ENCODE measurements at regions not wholly inside any gene's neighbourhood (a gene's known extent, or its start where the extent isn't known, plus 50 kb on each side); places are given as distances from the start of the nearest gene placed in this dataset.

- no peak for DNase-seq (ENCODE audit: low read depth)
- no peak overlapping the region for H3K4me3 ChIP-seq (ENCODE audit: low read depth, low read length)
- no peak for TF ChIP-seq CTCF (IDR thresholded peaks at IDR 0.05; ENCODE audit: low read depth, low read length, missing control alignments)
Measured at GRCh38 chr11:111153194-111153593, 92.3 kb upstream of the POU2AF2 start.

GRCh38 chr11:111148953-111149352 is 96.6 kb upstream of the POU2AF2 start:
- DNase-seq (ENCODE audit: low read depth): no peak
- H3K4me3 ChIP-seq (ENCODE audit: low read depth, low read length): no peak overlapping the region
- TF ChIP-seq CTCF (IDR thresholded peaks at IDR 0.05; ENCODE audit: low read depth, low read length, missing control alignments): no peak

- H3K4me3 ChIP-seq (ENCODE audit: low read depth, low read length): no peak overlapping the region
- TF ChIP-seq CTCF (IDR thresholded peaks at IDR 0.05; ENCODE audit: low read depth, low read length, missing control alignments): no peak
- DNase-seq (ENCODE audit: low read depth): no peak
Measured at GRCh38 chr11:111148121-111148520, 97.4 kb upstream of the POU2AF2 start.

GRCh38 chr11:111137846-111138245 is 107.7 kb upstream of the POU2AF2 start:
- TF ChIP-seq CTCF (IDR thresholded peaks at IDR 0.05; ENCODE audit: low read depth, low read length, missing control alignments): no peak

GRCh38 chr11:111135778-111136570 is 109.6 kb upstream of the POU2AF2 start:
- DNase-seq (ENCODE audit: low read depth): no peak
- TF ChIP-seq CTCF (IDR thresholded peaks at IDR 0.05; ENCODE audit: low read depth, low read length, missing control alignments): no peak
- H3K4me3 ChIP-seq (ENCODE audit: low read depth, low read length): no peak overlapping the region

More at GRCh38 chr11:111137846-111138245, 107.7 kb upstream of the POU2AF2 start:
- no peak overlapping the region for H3K4me3 ChIP-seq (ENCODE audit: low read depth, low read length)
- DNase-seq (ENCODE audit: low read depth): no peak

- DNase-seq (ENCODE audit: low read depth): no peak
- no peak overlapping the region for H3K4me3 ChIP-seq (ENCODE audit: low read depth, low read length)
- TF ChIP-seq CTCF (IDR thresholded peaks at IDR 0.05; ENCODE audit: low read depth, low read length, missing control alignments): no peak
Measured at GRCh38 chr11:111135101-111135500, 110.4 kb upstream of the POU2AF2 start.

Measured in GM12864 (cell line).